GM19043 (cell line): ENCODE measurements at regions not wholly inside any gene's neighbourhood (a gene's known extent, or its start where the extent isn't known, plus 50 kb on each side); places are given as distances from the start of the nearest gene placed in this dataset.
"Not testable (repeated sequence)": the region's sequence is repeated elsewhere in the genome, so short reads cannot be mapped to it uniquely, and the experiment has no call there.

Experiments
- ATAC-seq: cut with Tn5 transposase; IDR thresholded peaks from one replicate; pipeline ENCODE4 v1.9.1; 2021; ENCODE audit warnings: low read depth; ENCODE audit not compliant: unreplicated experiment

DNA sequence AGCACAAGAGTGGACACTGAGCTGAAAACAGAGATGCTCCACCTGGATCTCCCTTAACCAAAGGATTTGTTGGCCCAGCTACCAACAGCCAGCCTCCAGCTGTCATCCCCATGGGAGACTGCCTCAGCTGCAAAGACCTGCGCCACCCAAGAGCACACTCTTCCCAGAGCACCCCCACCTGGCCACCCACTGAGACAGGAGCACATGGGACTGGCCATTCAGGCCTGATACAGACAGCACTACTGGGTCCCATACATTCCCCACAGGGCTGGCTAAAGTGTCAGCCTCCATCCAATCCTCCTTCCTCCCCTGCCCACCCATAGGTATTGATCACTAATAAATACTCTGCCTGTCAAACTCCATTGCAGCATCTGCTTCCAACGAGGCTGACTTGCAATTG lies 241.5 kb downstream of the BCL11B start:
- ATAC-seq: no peak

GRCh38 chr14:99032759-99033158 lies 239.2 kb downstream of the BCL11B start:
- ATAC-seq: no peak

- ATAC-seq: no peak
Observed at GRCh38 chr14:99033951-99034350, 238.0 kb downstream of the BCL11B start.

- no peak for ATAC-seq
Observed at GRCh38 chr14:99034711-99035171, 237.3 kb downstream of the BCL11B start.

DNA sequence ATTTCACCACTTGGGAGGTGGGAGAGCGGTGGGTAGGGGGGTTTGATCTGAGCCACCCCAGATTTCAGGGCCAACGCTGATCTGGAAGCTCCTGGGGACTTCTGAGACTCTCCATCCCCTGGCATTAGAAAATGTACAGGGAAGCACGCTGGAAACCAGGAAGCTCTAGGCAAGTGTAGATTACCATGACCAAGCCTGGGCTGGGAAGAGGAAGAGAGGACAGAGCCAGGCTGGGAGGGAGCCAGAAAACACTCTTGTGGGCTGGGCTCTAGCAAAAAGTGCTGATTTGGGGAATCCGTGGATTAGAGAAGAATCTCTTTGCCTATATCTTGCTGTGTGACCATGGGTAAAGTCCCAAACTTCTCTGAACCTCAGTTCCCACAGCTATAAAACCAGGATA lies 236.7 kb downstream of the BCL11B start:
- ATAC-seq: no peak

DNA sequence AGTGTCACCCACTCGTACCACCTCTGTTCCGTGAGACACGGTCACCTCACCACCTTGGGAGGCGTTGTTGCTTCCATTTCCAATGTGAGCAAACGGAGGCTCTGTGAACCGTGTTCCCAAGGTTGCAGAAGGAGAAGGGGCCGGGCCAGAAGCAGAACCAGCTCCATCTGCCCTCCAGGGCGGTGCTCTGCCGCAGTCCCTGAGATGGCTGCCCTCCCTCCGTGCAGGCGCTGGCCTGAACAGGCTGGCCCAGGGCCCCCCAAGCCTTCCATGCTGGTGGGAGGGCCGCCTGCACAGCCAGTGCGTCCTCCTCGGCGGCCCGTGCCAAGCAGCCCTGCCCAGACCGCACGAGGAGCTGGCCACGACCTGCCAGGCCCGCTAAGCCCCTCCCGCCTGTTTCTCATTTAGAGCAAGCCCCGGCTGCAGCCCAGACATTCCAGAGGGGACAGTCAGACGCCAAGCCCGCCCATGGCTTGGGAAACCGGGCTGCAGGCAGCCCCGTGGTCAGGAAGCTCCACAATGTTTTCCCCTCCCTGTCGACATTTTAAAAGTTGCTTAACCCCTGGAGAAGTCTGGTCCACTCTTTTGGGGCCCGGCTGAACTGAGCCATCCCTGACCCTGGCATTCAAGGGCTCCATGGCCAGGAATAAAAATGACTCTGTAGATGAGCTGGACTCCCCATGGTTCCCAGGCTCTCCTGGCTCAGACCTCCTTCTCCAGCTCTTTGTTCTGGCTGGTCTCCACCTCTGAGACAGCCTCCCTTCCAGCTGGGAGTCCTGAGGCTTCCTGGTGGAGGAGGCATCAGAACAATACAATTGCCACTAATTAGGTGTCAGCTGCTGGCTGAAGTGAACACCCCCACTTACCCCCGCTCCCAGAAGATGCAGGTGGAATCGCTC lies 236.0 kb downstream of the BCL11B start:
- no peak for ATAC-seq

DNA sequence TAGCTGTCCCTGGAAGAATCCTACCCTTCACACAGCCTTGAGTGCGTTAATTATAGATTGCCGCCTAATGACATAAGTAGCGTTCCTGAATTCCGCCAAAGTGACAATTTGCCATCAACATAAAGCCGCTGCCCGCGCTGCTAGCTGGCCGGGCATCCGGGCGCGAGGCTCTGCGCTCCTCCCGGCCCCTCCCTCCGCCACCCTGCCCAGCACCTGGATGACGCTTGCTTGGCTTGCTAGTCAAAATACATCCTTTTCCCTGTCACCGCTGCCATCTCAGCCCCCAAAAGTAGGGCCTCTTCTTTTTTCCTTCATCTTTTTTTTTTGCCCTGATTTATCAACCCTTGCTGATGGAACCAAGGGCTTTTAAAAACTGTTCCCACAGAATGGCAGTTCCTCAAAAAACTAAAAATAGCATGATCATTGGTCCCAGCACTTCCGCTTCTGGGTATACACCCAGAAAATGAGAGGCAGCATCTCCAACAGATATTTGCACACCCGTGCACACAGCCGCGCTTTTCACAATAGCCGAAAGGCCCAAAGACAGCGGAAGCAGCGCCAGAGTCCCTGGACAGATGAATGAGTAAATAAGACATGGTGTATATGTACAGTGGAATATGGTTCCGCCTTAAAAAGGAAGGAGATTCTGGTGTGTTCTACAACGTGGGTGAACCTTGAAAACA lies 235.2 kb downstream of the BCL11B start:
- ATAC-seq: no peak

- ATAC-seq: not testable (repeated sequence)
Observed at GRCh38 chr14:99037326-99037725, 234.7 kb downstream of the BCL11B start.

GRCh38 chr14:99037777-99038430 lies 234.1 kb downstream of the BCL11B start:
- no peak for ATAC-seq

GRCh38 chr14:99038431-99038820 lies 233.6 kb downstream of the BCL11B start:
- no peak for ATAC-seq

DNA sequence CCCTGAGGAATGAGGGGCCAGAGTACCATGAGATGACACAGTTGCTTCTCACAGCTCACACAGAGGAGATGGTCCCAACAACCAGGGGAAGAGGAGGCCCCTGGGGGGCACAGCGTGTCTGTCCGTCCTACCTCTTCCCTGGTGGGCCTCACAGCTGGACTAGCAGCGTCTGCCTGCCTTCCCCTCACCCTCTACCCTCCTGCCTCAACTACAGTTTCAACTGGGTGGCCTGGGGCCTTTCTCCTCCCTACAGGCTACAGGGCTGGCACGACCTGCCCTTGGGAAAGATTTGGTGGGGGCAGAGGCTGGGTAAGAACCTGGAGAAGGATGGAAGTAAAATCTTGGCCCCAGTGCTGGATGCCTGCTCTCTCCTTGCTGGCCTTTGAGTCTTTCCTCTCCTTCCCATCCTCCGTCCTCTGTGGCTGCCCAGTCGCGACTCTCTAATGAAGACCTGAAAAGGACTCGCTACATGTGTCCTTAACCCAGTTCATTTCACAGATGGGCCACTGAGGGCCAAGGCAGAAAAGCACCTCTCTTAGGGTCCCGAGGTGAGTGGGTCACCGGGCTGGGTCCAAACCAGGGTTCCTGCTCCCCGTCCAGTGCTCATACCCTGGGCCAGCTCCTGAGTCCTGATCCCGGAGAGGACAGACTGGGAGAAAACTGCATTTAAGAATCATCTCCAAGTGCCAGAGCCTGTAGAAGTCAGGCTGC lies 232.5 kb downstream of the BCL11B start:
- ATAC-seq: no peak

- ATAC-seq: no peak
Observed at GRCh38 chr14:99040052-99040451, 231.9 kb downstream of the BCL11B start.

DNA sequence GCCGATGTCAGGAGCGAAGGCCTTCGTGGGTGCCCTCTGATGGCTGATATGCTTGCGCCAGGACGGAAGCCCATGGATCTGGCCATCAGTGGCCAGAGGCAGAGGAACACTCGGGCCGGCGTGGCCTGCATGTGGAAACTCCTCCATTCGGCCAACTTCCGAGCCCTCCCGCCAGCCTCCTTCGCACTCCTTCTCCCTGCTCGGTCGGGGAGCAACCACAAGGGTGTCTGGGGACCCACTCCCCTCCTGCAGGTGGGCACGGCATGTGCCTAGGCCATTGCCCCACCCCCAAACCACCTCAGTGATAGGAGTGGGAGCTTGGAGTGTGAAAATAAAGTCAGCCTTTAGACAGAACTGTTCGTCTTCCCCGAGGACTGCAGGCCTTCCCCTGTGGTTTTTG lies 231.3 kb downstream of the BCL11B start:
- ATAC-seq: no peak

DNA sequence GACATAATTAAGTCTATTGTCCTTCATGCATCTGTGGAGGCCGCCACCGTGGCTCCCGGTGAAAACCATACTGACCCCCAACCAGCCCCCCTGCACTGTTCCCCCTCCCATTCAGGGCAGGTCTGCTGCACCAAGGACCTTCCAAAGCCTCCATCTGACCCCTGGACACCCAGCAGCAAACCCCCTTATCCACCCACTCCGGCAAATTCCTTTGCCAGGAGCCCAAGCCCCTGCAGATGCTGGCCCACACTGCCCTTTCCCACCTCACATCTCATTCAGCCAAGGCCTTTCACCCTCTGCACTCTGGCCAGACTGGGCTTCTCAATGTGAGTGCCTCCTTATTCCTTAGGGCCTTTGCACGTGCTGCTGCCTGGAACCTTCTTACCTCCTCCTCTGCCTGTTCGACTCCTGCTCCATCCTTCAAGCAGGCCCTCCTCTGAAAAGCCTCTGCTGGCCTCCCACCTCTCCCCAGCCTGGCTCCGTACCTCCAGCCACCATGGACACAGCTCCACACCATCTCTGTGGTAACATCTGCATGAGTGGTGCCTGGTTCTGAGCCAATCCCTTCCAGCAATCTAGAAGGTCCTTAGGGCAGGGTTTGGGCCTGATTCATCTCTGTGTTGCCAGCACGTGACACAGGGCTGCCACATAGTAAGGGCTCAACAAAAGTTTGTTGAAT lies 230.7 kb downstream of the BCL11B start:
- no peak for ATAC-seq

DNA sequence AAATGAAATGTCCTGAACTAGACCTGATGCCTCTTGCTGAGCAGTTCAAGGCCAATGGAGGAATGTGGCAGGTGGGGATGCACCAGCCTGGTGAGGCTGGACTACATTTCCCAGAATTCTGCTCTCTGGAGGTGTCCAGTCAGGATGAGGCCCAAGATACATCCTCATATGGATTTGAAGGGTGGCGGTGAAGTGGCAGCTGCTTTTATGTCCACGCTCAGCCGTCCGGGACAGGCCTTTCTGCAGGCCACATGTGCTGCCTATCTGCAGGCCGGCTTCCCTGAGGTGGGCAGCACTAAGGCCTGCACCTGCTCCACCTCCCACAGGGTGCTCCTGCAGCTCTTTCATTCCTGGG lies 230.2 kb downstream of the BCL11B start:
- ATAC-seq: no peak

GRCh38 chr14:99042381-99043266 lies 229.4 kb downstream of the BCL11B start:
- ATAC-seq: no peak

- ATAC-seq: no peak
Observed at GRCh38 chr14:99043267-99043615, 228.8 kb downstream of the BCL11B start.

GRCh38 chr14:99043756-99044155 lies 228.2 kb downstream of the BCL11B start:
- no peak for ATAC-seq

DNA sequence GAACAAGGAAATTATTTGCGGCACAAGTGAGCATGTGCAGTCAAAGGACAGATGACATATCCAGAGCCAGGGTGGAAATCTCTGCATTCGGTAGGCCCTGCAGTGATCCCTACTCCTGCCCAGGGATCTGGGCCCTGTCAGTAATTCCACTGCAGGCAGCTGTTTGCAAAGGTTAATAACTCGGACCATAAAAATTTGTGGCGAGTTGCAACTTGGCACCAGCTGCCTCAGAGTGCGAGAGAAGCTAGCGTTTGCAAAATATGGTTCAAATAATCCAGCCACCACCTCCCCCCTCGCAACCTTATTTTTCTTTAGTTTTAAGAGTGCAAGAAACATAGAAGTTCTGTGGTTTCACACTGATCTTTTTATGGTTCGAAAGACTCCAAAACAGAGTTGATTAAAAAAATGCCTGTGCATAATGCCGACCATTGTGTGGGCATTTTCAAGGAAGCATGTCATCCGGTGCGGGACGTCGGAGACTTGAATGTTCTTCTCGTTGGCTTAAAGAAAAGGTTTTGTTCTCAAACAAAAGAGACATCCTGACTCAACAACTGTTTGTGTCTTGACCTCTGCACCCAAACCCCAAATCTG lies 224.5 kb downstream of the BCL11B start:
- no peak for ATAC-seq
